ENCODE measurements at regions not wholly inside any gene's neighbourhood (a gene's known extent, or its start where the extent isn't known, plus 50 kb on each side); places are given as distances from the start of the nearest gene placed in this dataset.
"Not testable (repeated sequence)": the region's sequence is repeated elsewhere in the genome, so short reads cannot be mapped to it uniquely, and the experiment has no call there.

DNA sequence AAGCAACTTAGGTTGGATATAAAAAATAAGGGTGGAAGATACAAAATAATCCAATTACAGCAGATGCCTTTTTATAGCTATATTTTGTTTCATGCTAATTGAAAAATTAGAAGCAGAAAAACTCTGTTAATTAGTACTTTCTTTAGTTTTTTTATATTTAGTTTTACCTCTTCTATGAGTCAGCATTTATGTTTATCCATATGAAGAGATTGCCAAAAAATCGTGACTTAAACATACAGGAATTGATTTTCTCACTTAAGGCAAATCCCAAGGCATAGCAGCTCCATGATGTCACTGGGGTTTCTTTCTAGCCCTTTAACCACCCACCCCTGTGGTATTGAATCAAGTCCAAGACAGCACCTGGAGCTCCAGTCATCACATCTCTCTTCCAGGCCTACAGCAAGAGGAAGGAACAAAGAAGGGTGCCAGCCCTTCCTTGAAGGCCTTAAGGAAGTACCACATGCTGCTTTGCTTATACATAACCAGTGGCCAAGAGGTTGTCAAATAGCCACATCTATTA is 365.8 kb upstream of the TENM3 start:
- no peak for DNase-seq (ENCODE audit: low read depth)

DNA sequence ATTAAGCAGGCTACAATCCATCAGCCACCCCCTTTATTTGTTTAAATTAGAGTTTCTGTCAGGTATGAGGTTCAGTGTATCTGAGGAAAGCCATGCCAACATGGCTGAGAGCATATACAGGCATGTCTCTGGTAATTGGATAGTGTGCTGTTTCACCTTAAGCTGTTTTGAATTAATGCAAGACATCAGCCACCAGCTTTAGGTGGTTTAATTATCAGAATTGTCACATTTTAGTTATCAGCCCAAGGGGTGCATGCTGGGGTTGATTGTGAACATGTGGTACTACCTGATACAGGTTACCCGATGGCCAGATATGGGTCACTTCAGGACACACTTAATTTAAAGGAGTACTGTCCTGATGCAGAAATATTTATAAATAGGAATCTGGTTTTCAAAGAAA is 353.2 kb upstream of the TENM3 start:
- no peak for DNase-seq (ENCODE audit: low read depth)

DNA sequence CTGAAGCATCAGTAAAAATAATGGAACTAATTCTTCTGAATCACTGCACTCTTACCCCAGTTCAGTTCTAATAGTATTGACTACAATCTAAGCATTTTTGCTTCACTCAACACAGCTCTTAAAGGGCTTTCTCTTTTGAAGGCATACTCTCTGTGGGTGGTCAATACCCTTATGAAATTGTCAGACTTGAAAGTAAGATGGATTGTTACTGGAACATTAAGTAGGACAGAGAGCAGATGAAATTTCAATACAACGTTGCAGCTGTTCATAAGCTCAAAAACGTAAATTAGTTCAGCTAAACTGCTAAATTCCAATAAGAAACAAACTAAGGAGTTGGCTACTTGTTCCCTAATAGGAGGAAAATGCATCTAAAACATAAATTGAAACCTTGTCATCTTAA is 352.3 kb upstream of the TENM3 start:
- no peak for DNase-seq (ENCODE audit: low read depth)

DNA sequence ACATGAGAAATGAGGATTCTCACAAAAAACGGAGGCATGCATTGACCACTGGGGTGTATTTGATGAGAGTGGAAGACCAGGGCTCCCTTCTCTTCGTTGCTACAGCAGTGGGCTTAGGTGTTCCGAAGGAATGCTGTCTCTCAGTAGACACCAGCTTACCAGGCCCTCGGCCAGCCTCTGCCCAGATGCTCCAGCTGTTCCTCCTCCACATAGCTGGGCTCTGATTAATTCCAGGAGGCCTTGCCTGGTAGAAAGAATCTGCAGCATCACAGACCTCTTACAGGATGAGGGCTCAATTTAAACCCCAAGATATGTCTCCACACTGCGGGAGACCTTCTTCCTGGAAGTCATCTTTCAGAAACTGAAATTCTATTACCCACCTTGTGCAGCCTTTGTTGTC is 346.6 kb upstream of the TENM3 start:
- DNase-seq (ENCODE audit: low read depth) = no peak

DNA sequence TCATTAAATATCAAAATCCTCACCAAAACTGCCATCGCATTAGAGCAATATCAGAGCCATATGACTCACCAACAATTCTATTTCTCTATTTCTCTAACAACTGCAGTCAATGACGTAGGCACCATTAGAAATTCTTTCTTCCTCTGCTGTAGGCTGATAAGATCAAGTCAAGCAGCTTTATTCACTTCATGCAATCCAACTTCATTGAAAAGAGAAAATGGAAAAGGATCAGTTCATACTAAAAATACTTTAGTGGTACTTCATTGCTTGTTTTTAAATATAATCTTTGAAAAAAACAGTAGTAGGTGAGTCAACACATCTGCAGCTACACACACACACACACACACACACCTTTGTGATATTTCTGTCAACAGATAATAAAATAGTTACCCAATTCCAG is 345.3 kb upstream of the TENM3 start:
- no peak for DNase-seq (ENCODE audit: low read depth)

DNA sequence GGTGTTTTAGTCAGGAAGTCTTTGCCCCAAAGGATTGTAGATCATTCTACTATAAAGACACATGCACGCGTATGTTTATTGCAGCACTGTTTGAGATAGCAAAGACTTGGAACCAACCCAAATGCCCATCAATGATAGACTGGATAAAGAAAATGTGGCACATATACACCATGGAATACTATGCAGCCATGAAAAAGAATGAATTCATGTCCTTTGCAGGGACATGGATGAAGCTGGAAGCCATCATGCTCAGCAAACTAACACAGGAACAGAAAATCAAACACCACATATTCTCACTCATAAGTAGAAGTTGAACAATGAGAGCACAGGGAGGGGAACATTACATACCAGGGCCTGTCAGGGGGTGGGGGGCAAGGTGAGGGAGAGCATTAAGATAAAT is 340.8 kb upstream of the TENM3 start:
- DNase-seq (ENCODE audit: low read depth) = not testable (repeated sequence)

DNA sequence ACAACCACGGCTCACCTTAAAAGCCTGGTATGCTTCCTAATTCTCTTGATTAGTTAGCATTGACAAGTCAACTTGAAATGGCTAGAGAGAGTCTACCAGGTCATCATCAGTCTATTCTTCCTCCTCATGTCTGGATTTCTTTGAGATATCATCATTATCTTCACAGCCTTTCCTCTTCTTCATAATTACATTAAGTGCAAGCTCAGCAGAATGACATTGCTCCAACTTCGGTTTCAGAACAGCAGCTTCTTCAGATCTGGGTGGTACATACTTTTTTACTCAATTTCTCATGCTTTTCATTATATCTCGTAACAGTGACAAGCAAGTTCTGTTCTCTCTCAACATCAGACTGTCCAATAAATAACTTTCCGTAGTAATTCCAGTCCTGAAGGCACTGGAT is 337.5 kb upstream of the TENM3 start:
- DNase-seq (ENCODE audit: low read depth) = no peak

DNA sequence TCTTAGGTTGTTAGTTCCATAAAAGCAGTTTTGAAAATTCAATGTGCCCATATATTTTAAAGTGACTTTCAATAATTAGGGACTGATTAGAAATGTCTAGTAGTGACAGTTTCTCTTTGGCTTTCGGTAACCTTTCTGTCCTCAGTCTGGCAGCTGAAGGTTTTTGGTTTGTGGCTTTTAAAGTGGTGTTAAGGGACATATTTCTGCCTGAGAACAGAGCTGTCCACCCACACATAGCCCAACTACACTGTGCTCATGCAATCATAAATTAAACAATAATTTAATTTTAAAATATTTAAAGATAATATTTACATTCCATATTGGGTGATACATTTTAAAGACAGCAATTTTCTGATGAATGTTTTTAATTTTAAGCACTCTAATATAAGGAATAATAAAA is 335.0 kb upstream of the TENM3 start:
- DNase-seq (ENCODE audit: low read depth) = no peak

DNA sequence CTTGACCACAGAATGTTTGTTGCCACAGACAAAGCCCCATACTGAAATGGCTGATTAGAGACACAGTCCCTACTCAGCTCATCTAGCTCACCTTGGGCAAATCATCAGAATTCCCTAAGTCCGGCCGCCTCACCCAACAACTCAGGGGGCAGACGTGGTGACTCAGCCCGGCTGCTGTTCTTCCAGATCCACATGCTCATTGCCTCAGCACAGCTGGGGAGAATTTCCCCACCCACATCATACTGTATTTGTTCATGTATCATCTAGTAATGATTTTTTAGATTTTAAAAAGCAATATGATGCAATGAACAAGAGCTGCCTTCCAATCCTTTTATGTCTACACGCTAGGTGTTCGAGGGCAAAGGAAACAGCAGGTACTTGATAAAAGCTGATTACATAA is 333.8 kb upstream of the TENM3 start:
- peak; percentile 33 for DNase-seq (ENCODE audit: low read depth)

DNA sequence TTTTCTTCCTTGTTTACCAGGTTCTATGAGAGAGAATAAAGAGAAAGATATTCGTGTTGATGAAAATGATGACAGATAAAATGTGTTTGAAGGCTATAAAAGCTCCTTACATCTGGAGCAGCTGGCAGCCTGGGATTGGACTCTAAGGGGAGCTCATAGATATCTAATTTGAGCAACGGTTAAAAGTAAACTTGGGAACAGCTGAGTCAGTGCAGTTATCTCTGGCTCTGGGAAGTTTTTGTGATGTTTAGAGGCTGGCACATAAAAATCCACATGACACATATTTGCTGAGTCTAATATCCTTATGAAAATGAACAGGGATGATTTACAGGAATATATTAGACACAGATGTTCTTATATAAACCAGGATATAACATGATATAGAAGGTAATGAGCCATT is 331.8 kb upstream of the TENM3 start:
- peak; percentile 18 for DNase-seq (ENCODE audit: low read depth)

DNA sequence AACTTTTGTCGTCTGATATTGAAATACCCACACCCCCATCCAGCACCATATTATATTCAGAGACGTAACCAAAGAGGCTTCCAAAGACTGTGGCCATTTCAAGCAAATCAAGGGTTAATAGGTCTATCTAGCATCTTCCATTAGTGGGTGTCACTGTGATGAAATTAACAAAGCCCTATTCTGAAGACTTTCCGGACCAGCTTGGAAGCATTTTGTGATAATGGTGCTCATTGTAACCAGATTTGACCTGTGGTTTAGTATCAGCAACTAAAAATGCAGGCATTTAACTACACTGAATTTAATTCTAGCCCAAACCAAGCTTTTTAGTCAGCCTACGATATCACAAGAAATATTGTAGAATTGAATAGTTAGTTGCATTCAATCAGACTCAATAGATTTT is 309.7 kb upstream of the TENM3 start:
- DNase-seq (ENCODE audit: low read depth) = no peak

DNA sequence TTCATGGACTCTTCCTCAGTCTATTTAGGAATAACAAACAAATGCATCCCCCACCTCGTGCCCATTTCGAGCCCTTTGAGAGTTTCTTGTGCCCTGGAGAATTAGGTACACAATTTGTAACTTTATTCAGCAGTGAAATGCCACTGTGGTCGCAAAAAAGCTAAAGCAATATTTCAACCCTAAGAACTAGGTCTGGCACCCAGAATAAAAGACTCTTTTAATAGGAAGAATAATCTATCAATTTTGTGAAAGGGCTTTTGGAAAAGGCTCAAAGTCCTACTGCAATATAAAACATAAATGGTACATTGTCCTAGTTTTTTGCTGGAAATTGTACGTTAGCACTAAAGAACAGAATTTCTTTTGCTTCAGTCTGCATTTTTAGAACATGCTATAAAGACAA is 304.6 kb upstream of the TENM3 start:
- no peak for DNase-seq (ENCODE audit: low read depth)

DNA sequence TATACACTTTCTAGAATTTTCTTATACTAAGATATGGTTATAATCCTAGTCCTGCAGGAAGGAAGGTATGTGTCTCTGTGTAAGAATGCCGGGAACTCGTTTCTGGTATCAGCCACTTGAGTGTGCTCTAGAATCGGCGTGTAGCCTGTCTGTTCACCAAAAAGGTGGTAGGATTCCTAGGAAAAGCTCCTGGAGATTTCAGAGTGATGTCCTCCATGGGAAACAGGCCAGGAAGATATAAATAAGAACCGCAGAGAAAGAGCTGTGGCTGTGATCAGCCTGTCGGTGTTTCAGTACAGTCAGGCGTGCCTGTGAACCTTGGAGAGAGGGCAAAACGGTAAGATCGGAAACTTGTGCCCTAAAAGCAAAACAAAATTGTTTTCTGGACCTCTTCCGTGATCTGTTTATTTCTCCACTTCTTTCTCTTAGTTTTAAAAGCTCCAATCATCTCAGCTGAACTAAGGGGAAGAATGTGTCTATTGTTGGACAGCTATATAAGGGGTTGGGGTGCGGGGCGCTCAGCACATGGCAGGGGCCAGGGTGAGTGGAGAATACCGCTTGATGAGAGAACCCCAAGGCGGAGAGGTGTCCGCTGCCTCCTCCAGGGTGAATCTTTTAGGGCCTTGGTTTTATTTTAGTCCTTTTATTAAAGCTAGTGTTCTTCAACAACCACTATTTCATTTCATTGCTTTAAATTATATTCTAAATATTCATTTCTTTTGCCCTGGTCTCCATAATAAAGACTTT is 303.8 kb upstream of the TENM3 start:
- DNase-seq (ENCODE audit: low read depth) = no peak

DNA sequence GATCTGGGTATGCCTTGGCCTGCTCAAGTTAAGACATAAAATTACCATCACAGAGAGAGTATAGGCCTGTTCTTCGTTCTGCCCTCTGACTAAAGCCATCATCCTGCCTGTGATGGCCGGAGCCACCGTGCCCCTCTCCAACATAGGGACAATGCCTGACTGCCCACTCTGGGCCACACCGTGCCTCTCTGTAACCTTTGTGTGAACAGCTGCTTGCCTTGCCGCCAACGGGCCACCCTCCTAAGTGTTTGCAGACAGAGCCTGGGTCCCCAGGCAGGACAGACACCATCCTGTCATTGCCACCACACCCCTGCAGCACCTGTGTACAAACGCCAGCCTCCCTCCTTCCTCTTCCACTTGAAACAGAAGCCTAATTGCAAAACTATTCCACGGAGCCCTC is 298.7 kb upstream of the TENM3 start:
- no peak for DNase-seq (ENCODE audit: low read depth)

DNA sequence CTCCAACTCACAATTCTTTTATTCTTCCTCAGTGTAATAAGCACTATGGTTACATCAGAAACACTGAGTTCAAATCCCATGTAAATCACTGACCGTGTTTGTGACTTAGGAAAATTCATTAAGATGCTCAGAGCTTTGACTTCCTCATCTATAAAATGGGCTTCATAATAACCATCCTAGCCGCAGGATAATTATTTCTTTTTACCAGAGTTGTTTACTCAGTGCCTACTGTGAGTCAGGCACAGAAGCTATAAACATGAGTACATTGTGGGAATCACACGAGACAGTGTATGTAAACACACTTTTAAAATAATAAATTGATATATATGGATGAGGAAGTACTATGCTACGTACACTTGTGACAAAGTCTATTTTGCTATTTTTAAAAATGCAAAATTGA is 296.3 kb upstream of the TENM3 start:
- no peak for DNase-seq (ENCODE audit: low read depth)

DNA sequence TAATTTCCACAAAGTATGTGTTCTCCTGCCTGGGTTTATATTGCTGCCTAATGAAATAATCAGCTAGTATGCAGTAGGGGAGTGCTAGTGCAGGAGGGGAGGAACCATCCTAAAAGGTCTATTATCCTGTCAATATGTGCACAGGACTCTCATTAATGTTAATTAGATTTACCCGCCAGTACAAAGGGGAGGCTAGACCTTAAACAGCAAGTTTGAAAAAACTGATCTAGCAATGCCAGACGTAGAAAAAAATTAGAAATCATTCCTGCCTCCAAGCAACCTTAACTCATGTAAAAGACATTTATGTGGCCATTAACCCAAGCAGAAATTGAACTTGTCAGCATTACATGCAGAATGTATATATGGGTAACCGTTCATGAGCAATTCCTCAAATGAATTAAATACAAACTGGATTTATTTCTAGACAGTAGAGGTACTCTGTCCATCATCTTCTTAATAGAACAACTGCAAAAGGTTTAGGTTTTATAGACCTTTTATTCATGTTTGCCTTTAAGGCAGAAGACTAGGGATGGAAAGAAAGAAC is 294.3 kb upstream of the TENM3 start:
- no peak for DNase-seq (ENCODE audit: low read depth)

DNA sequence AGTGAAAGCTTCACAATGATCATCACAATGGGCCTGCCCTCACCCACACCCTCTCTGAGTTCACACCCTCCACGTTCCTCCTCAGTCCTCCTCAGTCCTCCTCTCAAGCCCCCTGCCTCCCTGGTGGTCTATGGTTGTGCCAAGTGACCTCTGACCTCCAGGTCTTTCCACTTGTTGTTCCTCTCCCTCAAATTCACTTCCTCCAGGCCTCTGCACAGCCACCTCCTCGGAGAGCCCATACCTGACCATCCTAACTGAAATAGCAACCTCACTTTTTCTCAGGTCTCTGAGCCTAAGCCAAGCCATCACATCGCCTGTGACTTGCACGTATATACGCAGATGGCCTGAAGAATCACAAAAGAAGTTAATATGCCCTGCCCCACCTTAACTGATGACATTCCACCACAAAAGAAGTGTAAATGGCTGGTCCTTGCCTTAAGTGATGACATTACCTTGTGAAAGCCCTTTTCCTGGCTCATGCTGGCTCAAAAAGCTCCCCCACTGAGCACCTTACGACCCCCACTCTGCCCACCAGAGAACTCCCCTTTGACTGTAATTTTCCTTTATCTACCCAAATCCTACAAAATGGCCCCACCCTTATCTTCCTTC is 293.4 kb upstream of the TENM3 start:
- DNase-seq (ENCODE audit: low read depth) = no peak

DNA sequence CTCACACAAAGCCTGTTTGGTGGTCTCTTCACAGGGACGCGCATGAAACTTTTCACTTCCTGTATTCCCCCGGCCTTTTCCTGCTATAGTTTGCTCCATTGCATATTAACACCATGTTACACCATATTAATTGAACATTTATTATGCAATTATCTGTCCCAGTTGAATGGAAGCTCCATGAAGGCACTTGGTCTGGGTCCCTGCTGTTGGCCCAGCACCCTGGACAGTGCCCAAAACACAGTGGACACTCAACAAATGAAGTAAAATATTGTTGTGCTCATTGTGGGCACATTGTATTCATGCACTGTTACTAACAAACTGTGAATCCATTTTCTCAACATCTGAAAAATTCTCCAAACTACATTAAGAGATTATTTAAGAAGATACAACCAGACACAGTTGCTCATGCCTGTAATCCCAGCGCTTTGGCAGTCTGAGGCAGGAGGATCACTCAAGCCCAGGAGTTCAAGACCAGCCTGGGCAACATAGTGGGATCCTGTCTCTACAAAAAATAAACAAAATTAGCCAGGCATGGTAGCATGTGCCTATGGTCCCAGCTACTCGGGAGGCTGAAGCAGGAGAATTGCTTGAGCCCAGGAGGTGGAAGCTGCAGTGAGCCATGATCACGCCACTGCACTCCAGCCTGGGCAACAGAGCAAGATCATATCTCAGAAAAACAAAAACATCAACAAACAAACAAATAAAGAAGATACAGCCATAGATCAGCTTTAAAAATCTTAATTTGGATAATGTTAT is 292.7 kb upstream of the TENM3 start:
- no peak for DNase-seq (ENCODE audit: low read depth)

DNA sequence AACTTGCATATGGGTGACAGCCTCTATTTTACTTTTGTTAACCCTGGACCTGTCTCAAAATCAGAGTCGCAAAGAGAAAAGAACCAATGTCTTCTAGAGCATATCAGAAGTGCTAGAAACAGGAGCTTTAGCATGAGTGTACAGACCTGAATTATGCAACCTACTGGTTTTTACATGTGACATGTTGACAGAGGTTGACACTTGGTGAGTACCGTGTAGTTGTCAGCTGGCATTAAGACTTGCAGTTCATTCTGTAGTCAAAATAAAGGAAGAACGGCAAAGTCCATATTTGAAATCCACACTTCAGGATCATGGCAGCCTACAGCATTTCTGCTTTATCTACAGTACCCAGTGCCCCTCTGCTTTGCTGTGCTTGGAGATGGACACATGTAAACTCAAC is 291.9 kb upstream of the TENM3 start:
- no peak for DNase-seq (ENCODE audit: low read depth)

DNA sequence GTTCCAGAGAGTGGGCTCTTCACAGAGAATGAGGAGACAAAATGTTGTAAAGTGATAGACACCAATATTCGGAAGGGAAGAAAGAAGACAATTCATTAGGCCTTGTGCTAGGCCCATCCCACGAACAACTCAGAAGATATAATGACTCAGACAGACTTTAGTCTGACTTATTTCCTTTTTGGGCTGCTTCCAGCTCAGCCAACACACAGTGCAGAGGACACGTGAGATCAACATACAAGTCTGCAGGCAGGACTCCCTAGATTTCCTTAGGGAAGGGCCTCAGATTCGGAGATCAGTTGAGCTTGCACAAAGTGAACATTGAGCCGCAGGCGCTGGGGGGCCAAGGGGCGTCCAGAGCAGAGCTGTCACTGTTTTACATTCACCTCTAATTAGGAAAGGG is 290.7 kb upstream of the TENM3 start:
- DNase-seq (ENCODE audit: low read depth) = peak; percentile 83

DNA sequence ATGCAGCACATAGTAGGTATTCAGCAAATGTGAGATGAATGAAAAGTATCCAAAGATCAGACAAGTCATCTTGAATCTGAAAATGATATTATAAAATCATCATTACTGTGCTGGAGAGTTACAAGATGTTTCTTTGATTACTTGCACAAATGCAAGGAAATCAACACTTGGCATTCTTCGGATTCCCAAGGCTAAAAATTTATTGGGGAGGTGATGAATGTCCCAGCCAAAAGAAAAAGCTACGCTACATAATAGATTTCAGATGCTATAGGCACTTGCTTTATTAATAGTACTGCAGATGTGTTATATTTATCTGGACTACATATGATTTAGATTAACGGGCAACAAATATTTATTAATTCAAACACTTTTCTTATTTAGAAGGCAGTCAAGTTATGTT is 286.7 kb upstream of the TENM3 start:
- peak; percentile 29 for DNase-seq (ENCODE audit: low read depth)

DNA sequence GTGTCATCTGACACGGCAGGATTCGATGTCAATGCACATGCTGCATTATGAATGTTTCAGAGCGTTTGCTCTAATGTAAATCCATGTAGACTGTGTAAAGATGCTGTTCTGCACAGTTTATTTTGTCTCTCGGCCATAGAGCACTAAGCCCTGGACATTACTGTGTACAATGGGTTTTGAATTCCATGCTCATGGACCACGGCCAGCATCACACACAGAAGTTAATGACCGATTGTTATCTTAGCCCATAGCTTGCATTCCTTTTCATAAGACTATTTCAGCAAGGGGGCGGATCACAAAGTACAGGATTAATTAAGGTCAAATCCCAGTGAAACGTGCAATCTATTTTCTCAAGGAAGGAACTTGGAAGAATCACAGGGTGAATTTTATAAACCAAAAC is 286.1 kb upstream of the TENM3 start:
- peak; percentile 82 for DNase-seq (ENCODE audit: low read depth)

DNA sequence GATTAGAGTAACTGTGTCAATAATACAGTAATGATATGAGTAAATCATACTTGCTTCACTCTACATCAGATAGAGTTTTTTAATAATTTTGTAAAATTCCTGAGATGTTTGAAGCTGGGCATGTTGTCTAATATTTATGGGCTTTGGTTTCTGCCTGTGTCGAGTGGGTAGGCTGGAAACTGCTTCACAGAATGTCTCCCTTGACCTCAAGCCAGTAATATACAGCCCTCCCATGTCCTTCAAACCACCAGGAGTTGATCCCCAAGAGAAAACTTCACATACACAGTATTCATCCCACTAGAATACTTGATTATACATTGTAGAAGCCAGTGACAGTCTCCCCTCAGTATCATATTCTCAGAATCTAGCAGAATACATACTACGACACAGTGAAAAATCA is 284.8 kb upstream of the TENM3 start:
- no peak for DNase-seq (ENCODE audit: low read depth)

Data from GM04504 (cell line).